Ishikawa (cell line): ENCODE measurements at regions not wholly inside any gene's neighbourhood (a gene's known extent, or its start where the extent isn't known, plus 50 kb on each side); places are given as distances from the start of the nearest gene placed in this dataset.

ENCODE experiments used
- CEBPB ChIP-seq: IDR thresholded peaks from 2 replicates; pipeline ENCODE4 v1.6.1; 2012
- CREB1 ChIP-seq: IDR thresholded peaks from 2 replicates; pipeline ENCODE4 v1.6.1; 2012; ENCODE audit warnings: low read depth
- EP300 ChIP-seq: IDR thresholded peaks from 2 replicates; pipeline ENCODE4 v1.6.1; 2012; ENCODE audit warnings: borderline replicate concordance
- FOXM1 ChIP-seq: IDR thresholded peaks from 2 replicates; pipeline ENCODE4 v1.6.1; 2012; ENCODE audit warnings: low read depth, borderline replicate concordance
- RAD21 ChIP-seq: IDR thresholded peaks from 2 replicates; pipeline ENCODE4 v1.6.1; 2012; ENCODE audit warnings: low read depth
- TAF1 ChIP-seq: IDR thresholded peaks from 2 replicates; pipeline ENCODE4 v1.6.1; 2012; ENCODE audit warnings: low read depth, mild to moderate bottlenecking
- TCF12 ChIP-seq: IDR thresholded peaks from 2 replicates; pipeline ENCODE4 v1.6.1; 2012; ENCODE audit warnings: low read depth
- TEAD4 ChIP-seq: IDR thresholded peaks from 2 replicates; pipeline ENCODE4 v1.6.1; 2012
- TF ChIP-seq, protein P1 (sequence below): IDR thresholded peaks from 2 replicates; pipeline ENCODE4 v1.6.1; 2012
- TF ChIP-seq, protein P2 (sequence below): IDR thresholded peaks from 2 replicates; pipeline ENCODE4 v1.6.1; 2012; ENCODE audit warnings: low read depth, mild to moderate bottlenecking

DNA sequence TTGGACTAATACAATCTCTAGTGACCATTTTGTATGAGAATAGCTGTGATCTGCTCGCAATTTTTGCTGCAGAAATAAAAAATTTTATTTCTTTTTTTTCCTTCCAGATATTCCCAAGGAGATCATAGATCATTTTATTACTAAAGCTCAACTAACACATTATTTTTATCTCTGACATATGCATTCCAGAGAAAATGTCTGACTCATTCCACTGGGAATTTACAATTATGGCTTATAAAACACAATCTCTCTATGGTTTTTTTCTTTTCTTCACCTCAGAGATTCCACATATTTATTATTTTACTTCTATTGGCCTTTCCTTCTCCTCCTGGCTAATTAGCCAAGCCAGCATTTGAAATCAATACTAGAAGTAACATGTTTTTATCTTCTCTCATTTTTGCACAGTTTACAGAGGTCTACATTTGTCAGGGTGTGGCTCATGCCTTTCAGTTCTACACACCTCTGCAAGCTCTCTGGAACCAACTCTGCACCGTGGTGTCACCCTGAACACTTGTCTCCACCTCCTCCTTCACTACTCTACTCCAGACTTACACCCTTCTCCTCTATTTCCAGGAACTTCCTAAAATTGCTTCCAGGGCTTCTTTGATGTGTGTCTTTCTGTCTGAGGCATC is 59.8 kb upstream of the GPM6A start:
- no peak for TF ChIP-seq CREB1
- TF ChIP-seq RAD21 = no peak
- no peak for TF ChIP-seq TCF12
- TF ChIP-seq, protein P1, sequence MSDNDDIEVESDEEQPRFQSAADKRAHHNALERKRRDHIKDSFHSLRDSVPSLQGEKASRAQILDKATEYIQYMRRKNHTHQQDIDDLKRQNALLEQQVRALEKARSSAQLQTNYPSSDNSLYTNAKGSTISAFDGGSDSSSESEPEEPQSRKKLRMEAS = no peak
- TF ChIP-seq, protein P2, sequence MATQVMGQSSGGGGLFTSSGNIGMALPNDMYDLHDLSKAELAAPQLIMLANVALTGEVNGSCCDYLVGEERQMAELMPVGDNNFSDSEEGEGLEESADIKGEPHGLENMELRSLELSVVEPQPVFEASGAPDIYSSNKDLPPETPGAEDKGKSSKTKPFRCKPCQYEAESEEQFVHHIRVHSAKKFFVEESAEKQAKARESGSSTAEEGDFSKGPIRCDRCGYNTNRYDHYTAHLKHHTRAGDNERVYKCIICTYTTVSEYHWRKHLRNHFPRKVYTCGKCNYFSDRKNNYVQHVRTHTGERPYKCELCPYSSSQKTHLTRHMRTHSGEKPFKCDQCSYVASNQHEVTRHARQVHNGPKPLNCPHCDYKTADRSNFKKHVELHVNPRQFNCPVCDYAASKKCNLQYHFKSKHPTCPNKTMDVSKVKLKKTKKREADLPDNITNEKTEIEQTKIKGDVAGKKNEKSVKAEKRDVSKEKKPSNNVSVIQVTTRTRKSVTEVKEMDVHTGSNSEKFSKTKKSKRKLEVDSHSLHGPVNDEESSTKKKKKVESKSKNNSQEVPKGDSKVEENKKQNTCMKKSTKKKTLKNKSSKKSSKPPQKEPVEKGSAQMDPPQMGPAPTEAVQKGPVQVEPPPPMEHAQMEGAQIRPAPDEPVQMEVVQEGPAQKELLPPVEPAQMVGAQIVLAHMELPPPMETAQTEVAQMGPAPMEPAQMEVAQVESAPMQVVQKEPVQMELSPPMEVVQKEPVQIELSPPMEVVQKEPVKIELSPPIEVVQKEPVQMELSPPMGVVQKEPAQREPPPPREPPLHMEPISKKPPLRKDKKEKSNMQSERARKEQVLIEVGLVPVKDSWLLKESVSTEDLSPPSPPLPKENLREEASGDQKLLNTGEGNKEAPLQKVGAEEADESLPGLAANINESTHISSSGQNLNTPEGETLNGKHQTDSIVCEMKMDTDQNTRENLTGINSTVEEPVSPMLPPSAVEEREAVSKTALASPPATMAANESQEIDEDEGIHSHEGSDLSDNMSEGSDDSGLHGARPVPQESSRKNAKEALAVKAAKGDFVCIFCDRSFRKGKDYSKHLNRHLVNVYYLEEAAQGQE = no peak
- TF ChIP-seq CEBPB = no peak
- no peak for TF ChIP-seq FOXM1
- no peak for TF ChIP-seq TAF1
- TF ChIP-seq TEAD4 = no peak
- no peak for TF ChIP-seq EP300
